ENCODE measurements at regions not wholly inside any gene's neighbourhood (a gene's known extent, or its start where the extent isn't known, plus 50 kb on each side); places are given as distances from the start of the nearest gene placed in this dataset.

- no peak for DNase-seq (ENCODE audit: low read depth)
- H3K4me3 ChIP-seq (ENCODE audit: control insufficient read depth, low read depth, low read length) = no peak overlapping the region
- TF ChIP-seq, protein P1, sequence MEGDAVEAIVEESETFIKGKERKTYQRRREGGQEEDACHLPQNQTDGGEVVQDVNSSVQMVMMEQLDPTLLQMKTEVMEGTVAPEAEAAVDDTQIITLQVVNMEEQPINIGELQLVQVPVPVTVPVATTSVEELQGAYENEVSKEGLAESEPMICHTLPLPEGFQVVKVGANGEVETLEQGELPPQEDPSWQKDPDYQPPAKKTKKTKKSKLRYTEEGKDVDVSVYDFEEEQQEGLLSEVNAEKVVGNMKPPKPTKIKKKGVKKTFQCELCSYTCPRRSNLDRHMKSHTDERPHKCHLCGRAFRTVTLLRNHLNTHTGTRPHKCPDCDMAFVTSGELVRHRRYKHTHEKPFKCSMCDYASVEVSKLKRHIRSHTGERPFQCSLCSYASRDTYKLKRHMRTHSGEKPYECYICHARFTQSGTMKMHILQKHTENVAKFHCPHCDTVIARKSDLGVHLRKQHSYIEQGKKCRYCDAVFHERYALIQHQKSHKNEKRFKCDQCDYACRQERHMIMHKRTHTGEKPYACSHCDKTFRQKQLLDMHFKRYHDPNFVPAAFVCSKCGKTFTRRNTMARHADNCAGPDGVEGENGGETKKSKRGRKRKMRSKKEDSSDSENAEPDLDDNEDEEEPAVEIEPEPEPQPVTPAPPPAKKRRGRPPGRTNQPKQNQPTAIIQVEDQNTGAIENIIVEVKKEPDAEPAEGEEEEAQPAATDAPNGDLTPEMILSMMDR (IDR thresholded peaks at IDR 0.05; ENCODE audit: control insufficient read depth, insufficient read depth, low read depth, low read length, missing control alignments) = no peak
These were observed 318.0 kb upstream of the PUM3 start for GRCh38 chr9:3161912-3162311.

- TF ChIP-seq, protein P1 (IDR thresholded peaks at IDR 0.05; ENCODE audit: control insufficient read depth, insufficient read depth, low read depth, low read length, missing control alignments) = no peak
- no peak for DNase-seq (ENCODE audit: low read depth)
- H3K4me3 ChIP-seq (ENCODE audit: control insufficient read depth, low read depth, low read length) = no peak overlapping the region
These were observed 313.1 kb upstream of the PUM3 start for GRCh38 chr9:3157011-3157410.

DNA sequence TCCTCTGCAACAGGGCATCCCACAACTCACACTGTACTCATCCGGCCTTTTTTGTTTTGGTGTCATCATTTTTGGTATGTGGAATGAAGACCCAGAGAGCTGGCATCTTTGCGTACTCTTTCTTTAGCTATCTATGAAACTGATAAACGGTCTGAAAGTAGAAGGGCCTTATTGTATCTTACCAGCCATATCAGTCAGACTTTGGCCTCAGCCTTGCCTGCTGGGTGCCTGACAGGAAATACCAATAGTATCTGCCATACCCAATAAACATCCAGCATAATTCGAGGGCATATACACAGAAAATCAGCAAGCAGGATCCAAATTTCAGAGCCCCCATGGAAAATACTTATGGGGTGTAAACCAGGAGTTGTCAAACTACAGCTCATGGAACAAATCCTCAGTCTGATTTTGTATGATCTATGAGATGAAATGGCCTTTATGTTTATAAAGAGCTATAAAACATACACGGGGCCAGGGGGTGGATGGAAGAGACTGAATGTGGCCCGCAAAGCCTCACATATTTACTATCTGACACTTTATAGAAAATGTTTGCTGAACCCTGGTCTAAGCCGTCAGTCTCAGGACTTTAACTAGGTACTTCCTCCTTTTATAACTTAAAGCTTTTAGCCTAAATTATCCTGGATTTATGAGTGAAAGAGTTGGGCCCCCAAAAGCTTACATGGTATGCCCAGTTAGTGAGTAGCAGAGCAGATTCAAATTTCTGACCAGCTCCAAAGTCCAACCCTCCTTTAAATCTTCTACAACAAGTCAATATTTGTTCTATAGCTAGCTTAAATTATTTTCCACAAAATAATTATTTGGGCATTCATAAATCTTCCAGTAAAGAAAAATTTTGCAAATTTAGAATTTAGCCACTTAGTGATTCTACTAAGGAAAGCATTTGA is 308.0 kb upstream of the PUM3 start:
- no peak overlapping the region for H3K4me3 ChIP-seq (ENCODE audit: control insufficient read depth, low read depth, low read length)
- TF ChIP-seq, protein P1 (IDR thresholded peaks at IDR 0.05; ENCODE audit: control insufficient read depth, insufficient read depth, low read depth, low read length, missing control alignments) = no peak

GRCh38 chr9:3150074-3150473 is 306.2 kb upstream of the PUM3 start:
- DNase-seq (ENCODE audit: low read depth) = no peak
- TF ChIP-seq, protein P1 (IDR thresholded peaks at IDR 0.05; ENCODE audit: control insufficient read depth, insufficient read depth, low read depth, low read length, missing control alignments) = no peak
- H3K4me3 ChIP-seq (ENCODE audit: control insufficient read depth, low read depth, low read length) = no peak overlapping the region

More for the DNA sequence above, 308.0 kb upstream of the PUM3 start:
- DNase-seq (ENCODE audit: low read depth) = no peak

GRCh38 chr9:3138231-3139229 is 294.6 kb upstream of the PUM3 start:
- no peak for DNase-seq (ENCODE audit: low read depth)
- no peak overlapping the region for H3K4me3 ChIP-seq (ENCODE audit: control insufficient read depth, low read depth, low read length)
- TF ChIP-seq, protein P1 (IDR thresholded peaks at IDR 0.05; ENCODE audit: control insufficient read depth, insufficient read depth, low read depth, low read length, missing control alignments) = no peak

DNA sequence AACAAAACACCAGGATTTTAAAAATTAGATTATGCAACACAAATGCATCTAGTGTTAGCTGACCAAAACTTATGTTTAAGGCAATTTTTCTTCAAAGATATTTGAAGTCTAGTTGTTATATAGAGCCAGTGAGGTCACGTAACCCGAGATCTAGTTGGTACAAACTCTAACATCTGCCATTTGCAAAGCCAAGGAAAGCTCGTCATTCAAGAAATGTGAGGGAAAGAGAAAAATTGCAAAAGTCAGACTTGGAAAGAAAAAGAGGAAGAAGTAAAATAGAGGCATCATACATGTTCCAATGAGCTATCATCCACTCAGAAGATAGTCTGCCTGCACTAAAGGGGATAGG is 293.4 kb upstream of the PUM3 start:
- no peak overlapping the region for H3K4me3 ChIP-seq (ENCODE audit: control insufficient read depth, low read depth, low read length)
- DNase-seq (ENCODE audit: low read depth) = no peak
- TF ChIP-seq, protein P1 (IDR thresholded peaks at IDR 0.05; ENCODE audit: control insufficient read depth, insufficient read depth, low read depth, low read length, missing control alignments) = no peak
